ENCODE measurements at regions not wholly inside any gene's neighbourhood (a gene's known extent, or its start where the extent isn't known, plus 50 kb on each side); places are given as distances from the start of the nearest gene placed in this dataset.

- TF ChIP-seq HDAC2 (IDR thresholded peaks at IDR 0.05) (no peak), WHSC1 (IDR thresholded peaks at IDR 0.05; ENCODE audit: low read length) (no peak)
Observed at GRCh38 chr20:12893653-12894052, 115.1 kb upstream of the SPTLC3 start (continued).

- no peak overlapping the region for H3K27ac ChIP-seq (ENCODE audit: extremely low read depth, low read depth, low read length)
- no peak overlapping the region for H2AFZ ChIP-seq (ENCODE audit: low read depth, low read length)
- ChIA-PET CTCF (ENCODE audit: low intra/inter-chr PET ratio) (no interaction called here), POLR2A (no interaction called here)
- FAIRE-seq = no peak
- no peak overlapping the region for H3K9ac ChIP-seq (ENCODE audit: insufficient read depth in 1 of 2, low read depth in 2 of 2, low read length in 2 of 2)
- intact Hi-C loops (cut with micrococcal nuclease) = no loop called here
- DNase-seq (ENCODE audit: extremely low read depth in 1 of 4, low spot score in 3 of 4) = no peak
- no peaks in the 10 kb centered on the region for H3K9me3 ChIP-seq (replicated peaks; ENCODE audit: control insufficient read depth, insufficient read depth, low read depth, low read length)
- H3K79me2 ChIP-seq (ENCODE audit: control insufficient read depth, insufficient read depth, low read length) = no peaks in the 10 kb centered on the region
- H3K4me1 ChIP-seq (replicated peaks in 1 of 2; ENCODE audit: control insufficient read depth in 2 of 2, insufficient read depth in 2 of 2, low read length in 2 of 2) = no peaks in the 10 kb centered on the region
- TF ChIP-seq CBFA2T3 (IDR thresholded peaks at IDR 0.05) (no peak), CBFA2T2 (conservative IDR thresholded peaks at IDR 0.05) (no peak), ZNF384 (IDR thresholded peaks at IDR 0.05; ENCODE audit: low read depth, low read length) (no peak), BHLHE40 (IDR thresholded peaks at IDR 0.05; ENCODE audit: low read length) (no peak), ZFPM2 (CRISPR knock-in tag; IDR thresholded peaks at IDR 0.05) (no peak), ZNF444 (CRISPR knock-in tag; IDR thresholded peaks at IDR 0.05) (no peak), MCM3 (IDR thresholded peaks at IDR 0.05) (no peak), RBM34 (IDR thresholded peaks at IDR 0.05; ENCODE audit: borderline replicate concordance, insufficient read depth, low read length) (no peak), BCOR (IDR thresholded peaks at IDR 0.05) (no peak), HLTF (IDR thresholded peaks at IDR 0.05) (no peak), CBX2 (IDR thresholded peaks at IDR 0.05; ENCODE audit: insufficient read depth, low read length, poor library complexity, severe bottlenecking) (no peak), MEIS2 (IDR thresholded peaks at IDR 0.05; ENCODE audit: partially characterized antibody) (no peak), HNRNPH1 (optimal IDR thresholded peaks at IDR 0.05; ENCODE audit: low read depth, low read length) (no peak), TAF7 (tag; IDR thresholded peaks at IDR 0.05) (no peak), ARNT (IDR thresholded peaks at IDR 0.05) (no peak), ZC3H4 (CRISPR knock-in tag; IDR thresholded peaks at IDR 0.05; ENCODE audit: borderline replicate concordance) (no peak), BCLAF1 (IDR thresholded peaks at IDR 0.05; ENCODE audit: borderline replicate concordance in 1 of 2, control insufficient read depth in 1 of 2, low read depth in 2 of 2, low read length in 1 of 2) (no peak), KDM4B (IDR thresholded peaks at IDR 0.05; ENCODE audit: borderline replicate concordance in 2 of 2, low read depth in 1 of 2) (no peak)
- no peaks in the 10 kb centered on the region for H4K20me1 ChIP-seq (replicated peaks; ENCODE audit: control insufficient read depth, insufficient read depth, low read length)
- in situ Hi-C loops (cut with MboI) = no loop called here
- no peak for ATAC-seq
- WGBS (ENCODE audit: insufficient coverage, low coverage, missing lambda C conversion rate) = 0% methylated on average over 6 of the region's 7 CpGs
- H3K9me1 ChIP-seq (ENCODE audit: control insufficient read depth, insufficient read depth, low read length) = no peaks in the 10 kb centered on the region
- no TSS peak for BruUV-seq (replicated peaks)
- H3K4me3 ChIP-seq = no peak overlapping the region
- no peaks in the 10 kb centered on the region for H3K36me3 ChIP-seq (ENCODE audit: control insufficient read depth, insufficient read depth, low read length)
- no peak overlapping the region for H3K4me2 ChIP-seq (ENCODE audit: insufficient read depth, low read length)
- no peaks in the 10 kb centered on the region for H3K27me3 ChIP-seq (ENCODE audit: control insufficient read depth in 2 of 2, insufficient read depth in 2 of 2, low read length in 2 of 2)
Observed at GRCh38 chr20:12894089-12894488, 114.7 kb upstream of the SPTLC3 start.
